Mesendoderm (in vitro differentiated cells): ENCODE measurements at regions not wholly inside any gene's neighbourhood (a gene's known extent, or its start where the extent isn't known, plus 50 kb on each side); places are given as distances from the start of the nearest gene placed in this dataset.

Source experiments
- DNase-seq: peaks from one replicate; pipeline ENCODE4 v3.0.0; 2013
- H2AK5ac ChIP-seq: 2 replicates; pipeline ENCODE4 v1.6.1; 2013; ENCODE audit warnings: low read length, inconsistent platforms
- H2BK120ac ChIP-seq: 2 replicates; pipeline ENCODE4 v1.6.1; 2013; ENCODE audit warnings: low read depth, mild to moderate bottlenecking, low read length, moderate library complexity, mixed read lengths
- H2BK15ac ChIP-seq: replicated peaks from 2 replicates; pipeline ENCODE4 v1.6.1; 2013; ENCODE audit warnings: low read depth, mild to moderate bottlenecking, moderate library complexity
- H2BK5ac ChIP-seq: 2 replicates; pipeline ENCODE4 v1.6.1; 2013; ENCODE audit warnings: low read length, inconsistent platforms
- H3K18ac ChIP-seq: 2 replicates; pipeline ENCODE4 v1.6.1; 2013; ENCODE audit warnings: mild to moderate bottlenecking, low read length, mixed read lengths
- H3K23ac ChIP-seq: one replicate; pipeline ENCODE4 v1.6.1; 2013; ENCODE audit warnings: low read length
- H3K27ac ChIP-seq: 2 replicates; pipeline ENCODE4 v1.5.1; 2013; ENCODE audit warnings: low read depth, mild to moderate bottlenecking, inconsistent platforms, low read length, moderate library complexity
- H3K27me3 ChIP-seq: 2 replicates; pipeline ENCODE4 v1.6.1; 2013; ENCODE audit warnings: low read length, control low read depth, mild to moderate bottlenecking, inconsistent platforms; ENCODE audit not compliant: insufficient read depth, poor library complexity
- H3K36me3 ChIP-seq: 2 replicates; pipeline ENCODE4 v1.6.1; 2013; ENCODE audit warnings: low read length, inconsistent platforms; ENCODE audit not compliant: control insufficient read depth, insufficient read depth
- H3K4ac ChIP-seq: one replicate; pipeline ENCODE4 v1.6.1; 2013; ENCODE audit warnings: low read depth, mild to moderate bottlenecking, low read length, moderate library complexity
- H3K4me1 ChIP-seq: 2 replicates; pipeline ENCODE4 v1.6.1; 2013; ENCODE audit warnings: low read depth, low read length, inconsistent platforms; ENCODE audit not compliant: control insufficient read depth
- H3K4me2 ChIP-seq: 2 replicates; pipeline ENCODE4 v1.6.1; 2013; ENCODE audit warnings: low read length
- H3K4me3 ChIP-seq: 2 replicates; pipeline ENCODE4 v1.5.1; 2013; ENCODE audit warnings: mild to moderate bottlenecking, low read length
- H3K56ac ChIP-seq: one replicate; pipeline ENCODE4 v1.6.1; 2013; ENCODE audit warnings: low read length
- H3K79me1 ChIP-seq: 2 replicates; pipeline ENCODE4 v1.6.1; 2013; ENCODE audit warnings: low read length, inconsistent platforms
- H3K79me2 ChIP-seq: 2 replicates; pipeline ENCODE4 v1.6.1; 2013; ENCODE audit warnings: mild to moderate bottlenecking, low read length; ENCODE audit not compliant: control insufficient read depth, insufficient read depth
- H3K9ac ChIP-seq: 2 replicates; pipeline ENCODE4 v1.6.1; 2013; ENCODE audit warnings: low read length, inconsistent platforms
- H4K5ac ChIP-seq: one replicate; pipeline ENCODE4 v1.6.1; 2013; ENCODE audit warnings: low read length
- H4K8ac ChIP-seq: one replicate; pipeline ENCODE4 v1.6.1; 2013; ENCODE audit warnings: low read depth, mild to moderate bottlenecking, control low read depth, low read length, moderate library complexity
- WGBS: extraction: QIAGEN DNeasy Blood & Tissue Kit; methylation state at CpG from one replicate; pipeline ENCODE4 v1.1.7; 2013; ENCODE audit warnings: low lambda C conversion rate, missing lambda C conversion rate; ENCODE audit not compliant: insufficient coverage; ENCODE audit errors: extremely low coverage; 5-methylcytosine and 5-hydroxymethylcytosine counted together

DNA sequence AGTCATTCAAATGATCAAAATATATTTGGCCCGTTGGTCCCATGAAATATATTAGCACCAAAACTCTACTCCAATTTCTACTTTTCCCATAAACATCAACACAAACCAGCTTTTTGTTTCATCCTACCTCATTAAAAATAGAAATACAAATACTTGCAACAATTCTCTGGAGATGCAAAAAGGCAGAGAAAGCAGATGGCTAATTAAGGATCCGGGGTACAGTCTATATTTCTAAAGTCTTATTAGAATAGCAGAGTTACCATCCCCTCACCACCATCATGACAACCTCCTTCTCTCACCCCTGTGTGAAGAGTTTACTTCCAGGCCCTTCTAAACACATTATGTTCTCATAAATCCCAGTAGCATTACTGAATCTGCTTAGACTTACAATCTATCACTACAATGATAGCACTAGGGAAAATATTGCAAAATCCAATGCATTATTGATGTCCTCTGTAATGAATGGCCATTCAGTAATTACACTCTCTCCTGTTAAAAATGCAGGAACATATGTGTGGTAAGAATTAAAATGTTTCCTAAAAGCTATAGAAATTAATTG, 133.8 kb downstream of the HHIPL2 start:
- H3K23ac ChIP-seq: no peak overlapping the region
- H4K8ac ChIP-seq: no peak overlapping the region
- no peak overlapping the region for H2BK5ac ChIP-seq
- no peak overlapping the region for H3K9ac ChIP-seq
- H3K4me1 ChIP-seq: no peaks in the 10 kb centered on the region
- no peak overlapping the region for H4K5ac ChIP-seq
- no peak overlapping the region for H2AK5ac ChIP-seq
- H3K79me1 ChIP-seq: no peaks in the 10 kb centered on the region
- no peaks in the 10 kb centered on the region for H3K36me3 ChIP-seq
- no peak overlapping the region for H3K27ac ChIP-seq
- no peak overlapping the region for H3K18ac ChIP-seq
- H3K79me2 ChIP-seq: no peaks in the 10 kb centered on the region
- no peak overlapping the region for H3K56ac ChIP-seq
- H3K4me3 ChIP-seq: no peak overlapping the region
- 100% methylated on average over 1 of the region's 2 CpGs for WGBS
- no peak overlapping the region for H2BK15ac ChIP-seq
- no peak overlapping the region for H3K4me2 ChIP-seq
- no peak overlapping the region for H2BK120ac ChIP-seq
- H3K4ac ChIP-seq: no peak overlapping the region
- DNase-seq: no peak
- H3K27me3 ChIP-seq: no peaks in the 10 kb centered on the region

- H3K9ac ChIP-seq: no peak overlapping the region
These were observed 134.5 kb downstream of the HHIPL2 start for GRCh38 chr1:222413436-222413835.

DNA sequence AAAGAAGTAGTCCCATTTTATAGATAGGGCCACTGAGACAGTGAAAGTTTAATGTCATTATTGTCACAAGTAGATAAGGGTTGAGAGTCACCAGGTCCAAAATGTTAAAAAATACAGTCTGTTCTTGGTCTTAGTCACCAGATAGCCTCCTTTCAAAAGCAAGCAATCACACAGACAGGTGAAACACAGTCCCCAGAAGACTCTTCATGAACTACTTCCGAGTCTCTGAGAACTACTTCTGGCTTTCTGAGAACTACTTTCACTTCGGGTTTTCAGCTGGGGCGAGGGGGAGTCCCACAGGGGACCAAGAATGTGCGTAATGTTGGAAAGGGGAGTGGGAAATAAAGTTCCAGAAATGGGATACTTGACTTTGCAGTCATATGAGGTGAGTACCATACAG, 143.2 kb downstream of the HHIPL2 start:
- Histone ChIP-seq H2BK15ac (no peak overlapping the region), H3K9ac (no peak overlapping the region), H3K27me3 (no peaks in the 10 kb centered on the region), H3K23ac (no peak overlapping the region), H2BK5ac (no peak overlapping the region), H3K4me3 (no peak overlapping the region), H3K4me1 (peaks cover 16% of the 10 kb centered on the region), H2AK5ac (no peak overlapping the region), H3K4me2 (no peak overlapping the region), H3K36me3 (no peaks in the 10 kb centered on the region), H3K79me2 (no peaks in the 10 kb centered on the region), H3K4ac (no peak overlapping the region), H3K18ac (no peak overlapping the region), H3K27ac (no peak overlapping the region), H4K5ac (no peak overlapping the region), H2BK120ac (no peak overlapping the region), H3K79me1 (no peaks in the 10 kb centered on the region), H3K56ac (no peak overlapping the region), H4K8ac (no peak overlapping the region)
- no CpG with 5 or more reads among the region's 4 CpGs for WGBS
- DNase-seq: no peak

More at GRCh38 chr1:222413436-222413835, 134.5 kb downstream of the HHIPL2 start:
- Histone ChIP-seq H3K79me1 (no peaks in the 10 kb centered on the region), H2BK5ac (no peak overlapping the region), H4K8ac (no peak overlapping the region), H3K4me2 (no peak overlapping the region), H2BK120ac (no peak overlapping the region), H3K56ac (no peak overlapping the region), H3K79me2 (no peaks in the 10 kb centered on the region), H4K5ac (no peak overlapping the region), H3K4me1 (no peaks in the 10 kb centered on the region), H2AK5ac (no peak overlapping the region), H3K27ac (no peak overlapping the region), H2BK15ac (no peak overlapping the region), H3K18ac (no peak overlapping the region), H3K23ac (no peak overlapping the region), H3K4ac (no peak overlapping the region), H3K36me3 (no peaks in the 10 kb centered on the region), H3K4me3 (no peak overlapping the region), H3K27me3 (no peaks in the 10 kb centered on the region)
- no CpG with 5 or more reads among the region's 1 CpG for WGBS
- DNase-seq: no peak

GRCh38 chr1:222399197-222399596, 148.7 kb downstream of the HHIPL2 start:
- no peak overlapping the region for H2AK5ac ChIP-seq
- no peaks in the 10 kb centered on the region for H3K36me3 ChIP-seq
- H3K9ac ChIP-seq: no peak overlapping the region
- DNase-seq: no peak
- no peak overlapping the region for H4K8ac ChIP-seq
- no peak overlapping the region for H2BK5ac ChIP-seq
- H3K79me2 ChIP-seq: no peaks in the 10 kb centered on the region
- no peak overlapping the region for H3K23ac ChIP-seq
- no peaks in the 10 kb centered on the region for H3K27me3 ChIP-seq
- no peak overlapping the region for H3K4ac ChIP-seq
- no peaks in the 10 kb centered on the region for H3K79me1 ChIP-seq
- no peak overlapping the region for H2BK15ac ChIP-seq
- no peak overlapping the region for H3K56ac ChIP-seq
- peaks cover 17% of the 10 kb centered on the region for H3K4me1 ChIP-seq
- no peak overlapping the region for H2BK120ac ChIP-seq
- H3K27ac ChIP-seq: no peak overlapping the region
- H4K5ac ChIP-seq: no peak overlapping the region
- H3K18ac ChIP-seq: no peak overlapping the region
- H3K4me3 ChIP-seq: no peak overlapping the region
- no peak overlapping the region for H3K4me2 ChIP-seq

DNA sequence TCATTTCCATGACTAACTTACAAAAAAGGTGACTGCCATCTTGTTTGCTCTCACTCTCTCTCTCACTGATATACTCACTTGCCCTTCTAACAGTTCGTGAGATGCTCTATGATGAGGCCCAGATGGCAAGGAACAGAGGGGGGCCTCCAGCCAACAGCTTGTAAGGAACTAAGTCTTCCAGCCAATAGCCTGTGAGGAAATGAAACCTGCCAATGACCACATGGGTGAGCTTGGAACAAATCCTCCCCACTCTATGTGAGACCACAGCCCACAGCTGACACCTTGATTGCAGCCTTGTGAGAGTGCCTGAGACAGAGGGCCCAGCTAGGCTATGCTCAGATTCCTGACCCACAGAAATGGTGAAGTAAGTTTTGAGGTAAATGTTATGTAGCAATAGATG, 153.7 kb downstream of the HHIPL2 start:
- DNase-seq: no peak
- Histone ChIP-seq H3K27me3 (no peaks in the 10 kb centered on the region), H2BK120ac (no peak overlapping the region), H3K23ac (no peak overlapping the region), H2BK5ac (no peak overlapping the region), H3K4me1 (peaks cover 2% of the 10 kb centered on the region), H4K5ac (no peak overlapping the region), H2BK15ac (no peak overlapping the region), H3K18ac (no peak overlapping the region), H3K36me3 (no peaks in the 10 kb centered on the region), H3K9ac (no peak overlapping the region), H3K79me1 (no peaks in the 10 kb centered on the region), H3K27ac (no peak overlapping the region), H3K4ac (no peak overlapping the region), H3K56ac (no peak overlapping the region), H4K8ac (no peak overlapping the region), H2AK5ac (no peak overlapping the region), H3K79me2 (no peaks in the 10 kb centered on the region), H3K4me3 (no peak overlapping the region), H3K4me2 (no peak overlapping the region)
- WGBS: no CpG with 5 or more reads among the region's 1 CpG

- H3K23ac ChIP-seq: no peak overlapping the region
- no peak for DNase-seq
- no peaks in the 10 kb centered on the region for H3K36me3 ChIP-seq
- no peak overlapping the region for H3K27ac ChIP-seq
- H2AK5ac ChIP-seq: no peak overlapping the region
- no peak overlapping the region for H3K4ac ChIP-seq
- H3K4me2 ChIP-seq: no peak overlapping the region
- no CpG with 5 or more reads among the region's 3 CpGs for WGBS
- H2BK120ac ChIP-seq: no peak overlapping the region
- no peaks in the 10 kb centered on the region for H3K27me3 ChIP-seq
- H3K9ac ChIP-seq: no peak overlapping the region
- H3K79me1 ChIP-seq: no peaks in the 10 kb centered on the region
- no peak overlapping the region for H3K4me3 ChIP-seq
- no peak overlapping the region for H2BK5ac ChIP-seq
- H4K5ac ChIP-seq: no peak overlapping the region
- no peak overlapping the region for H3K18ac ChIP-seq
- no peak overlapping the region for H3K56ac ChIP-seq
- no peaks in the 10 kb centered on the region for H3K79me2 ChIP-seq
- no peak overlapping the region for H2BK15ac ChIP-seq
- H4K8ac ChIP-seq: no peak overlapping the region
- H3K4me1 ChIP-seq: peaks cover 2% of the 10 kb centered on the region
These were observed 155.3 kb downstream of the HHIPL2 start for GRCh38 chr1:222392556-222392955.
